Stimulated activated CD8-positive, alpha-beta memory T cell treated with anti-CD3 and anti-CD28 coated beads, Interleukin-15, amount 100 ng/mL, for 48 hours (primary cell): ENCODE measurements at regions not wholly inside any gene's neighbourhood (a gene's known extent, or its start where the extent isn't known, plus 50 kb on each side); places are given as distances from the start of the nearest gene placed in this dataset.
"Not testable (repeated sequence)": the region's sequence is repeated elsewhere in the genome, so short reads cannot be mapped to it uniquely, and the experiment has no call there.

Source experiments
- DNase-seq, 2 donors: peaks; one replicate each; pipeline ENCODE4 v3.0.0-alpha.2; 2020; ENCODE audit warnings: low read depth in 2 of 2

DNA sequence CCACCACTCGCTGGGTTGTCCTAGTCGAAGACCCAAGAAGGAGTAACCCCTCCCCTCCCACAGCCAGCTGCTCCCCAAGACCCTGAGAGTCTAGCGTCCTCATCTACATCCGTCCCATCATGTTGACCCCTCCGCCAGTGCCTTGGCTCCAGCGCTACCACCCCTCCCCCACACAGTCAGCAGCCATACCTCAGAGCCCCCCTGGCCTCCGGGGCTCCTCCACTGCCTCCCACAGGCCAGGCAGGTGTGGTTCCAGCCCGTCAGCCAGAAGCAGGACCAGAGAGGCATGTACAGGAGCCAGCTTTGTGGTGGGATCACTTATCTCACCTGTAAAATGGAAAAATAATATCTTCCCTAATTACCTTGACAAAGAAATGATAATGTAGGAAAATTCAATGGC lies 51.5 kb upstream of the PHF21B start:
- no peak for DNase-seq

DNA sequence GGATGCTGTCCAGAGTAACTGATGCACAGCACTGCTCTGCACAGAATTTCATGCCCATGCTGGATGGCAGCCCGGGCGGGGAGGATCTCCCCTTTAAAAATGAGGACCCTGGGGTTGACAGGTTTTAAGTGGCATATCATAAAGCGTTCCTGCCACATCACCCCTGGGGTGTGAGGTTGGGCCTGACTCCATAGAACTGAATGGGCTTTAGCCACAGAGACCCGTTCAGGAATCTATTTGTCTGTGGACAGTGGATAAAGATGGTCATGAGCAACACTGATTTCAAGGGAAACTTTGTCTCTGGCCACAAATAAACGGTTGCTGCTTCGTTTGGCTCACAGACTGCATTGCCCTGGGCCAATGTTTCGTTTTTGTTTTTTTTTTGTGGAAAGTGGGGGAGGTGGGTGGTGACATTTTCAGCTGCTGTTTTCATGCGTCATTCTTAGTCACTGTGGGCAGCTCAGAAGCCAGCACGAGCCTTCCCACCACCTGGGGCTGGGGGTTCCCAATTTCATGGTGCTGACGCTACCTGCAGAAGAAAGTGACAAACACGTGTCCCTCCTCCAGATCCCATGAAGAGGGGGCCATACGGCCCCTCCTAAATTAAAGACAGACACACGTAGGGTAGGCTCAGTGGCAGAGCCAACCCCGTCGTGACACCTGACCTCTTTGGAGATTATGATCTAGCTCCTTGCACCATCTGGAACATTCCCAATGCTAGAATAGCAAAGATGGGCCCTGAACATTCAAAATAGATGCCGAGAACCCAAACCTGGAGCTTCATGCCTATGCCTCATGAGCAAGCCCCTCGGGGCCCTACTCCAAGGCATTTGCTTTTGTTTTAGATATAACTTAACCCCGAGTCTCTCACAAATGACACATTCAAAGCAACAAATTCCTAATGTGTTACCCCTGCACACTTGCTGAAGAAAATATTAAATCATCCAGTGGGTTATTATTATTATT lies 54.8 kb upstream of the PHF21B start:
- DNase-seq = peak; percentile 58 to 66

DNA sequence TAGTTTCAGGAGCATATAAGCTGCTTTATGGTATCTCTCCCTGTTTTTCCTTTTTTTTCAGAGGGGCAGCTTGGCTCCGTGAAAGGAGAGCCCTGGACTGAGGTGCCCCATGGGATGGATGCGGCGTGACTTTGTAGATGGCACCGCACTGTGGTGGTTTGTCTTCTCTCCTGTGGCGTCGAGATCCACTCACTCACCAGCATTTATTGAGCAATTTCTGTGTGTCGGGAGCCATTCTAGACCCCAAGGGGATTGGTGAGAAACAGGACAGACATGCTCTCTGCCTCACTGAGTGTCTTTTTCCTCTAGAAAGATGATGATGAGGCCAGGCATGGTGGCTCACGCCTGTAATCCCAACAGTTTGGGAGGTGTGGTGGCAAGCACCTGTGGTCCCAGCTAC lies 55.9 kb upstream of the PHF21B start:
- DNase-seq = no peak

DNA sequence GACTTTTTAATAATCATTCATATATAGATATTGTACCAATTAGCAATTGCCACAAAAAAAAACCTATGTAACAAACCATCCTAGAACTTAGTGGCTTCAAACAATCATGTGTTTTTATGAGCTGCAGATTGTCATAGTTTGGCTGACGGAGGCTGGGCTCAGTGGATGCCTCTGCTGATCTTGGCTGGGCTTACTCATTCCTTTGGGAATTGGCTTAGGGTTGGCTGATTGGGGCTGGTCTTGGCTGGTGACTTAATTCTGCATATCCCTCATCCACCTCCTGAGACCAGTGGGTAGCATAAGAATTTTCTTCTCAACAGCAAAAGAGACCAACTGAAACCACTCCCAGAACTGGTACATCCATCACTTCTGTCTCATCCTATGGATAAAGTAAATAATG lies 57.9 kb upstream of the PHF21B start:
- DNase-seq = no peak

DNA sequence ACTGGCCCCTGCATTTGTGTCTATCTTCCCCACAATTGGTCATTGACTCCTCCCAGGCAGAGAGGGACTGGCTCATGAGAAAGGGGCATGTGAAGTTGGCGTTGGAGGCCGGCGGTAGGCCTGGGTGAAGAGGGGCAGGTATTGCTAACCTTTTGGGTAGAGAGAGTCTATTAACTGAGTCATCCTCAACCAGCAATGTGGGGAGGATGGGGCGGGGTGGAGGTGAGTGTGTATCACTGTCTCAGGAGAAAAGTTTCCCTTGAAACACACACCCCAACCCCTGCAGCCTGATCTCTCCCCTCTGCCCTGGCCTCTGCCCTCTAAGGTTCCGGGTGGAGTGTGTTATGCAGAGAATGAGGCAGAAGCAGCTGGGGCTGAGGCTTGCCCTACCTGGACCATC lies 60.1 kb upstream of the PHF21B start:
- DNase-seq = peak; percentile 17 to 32

DNA sequence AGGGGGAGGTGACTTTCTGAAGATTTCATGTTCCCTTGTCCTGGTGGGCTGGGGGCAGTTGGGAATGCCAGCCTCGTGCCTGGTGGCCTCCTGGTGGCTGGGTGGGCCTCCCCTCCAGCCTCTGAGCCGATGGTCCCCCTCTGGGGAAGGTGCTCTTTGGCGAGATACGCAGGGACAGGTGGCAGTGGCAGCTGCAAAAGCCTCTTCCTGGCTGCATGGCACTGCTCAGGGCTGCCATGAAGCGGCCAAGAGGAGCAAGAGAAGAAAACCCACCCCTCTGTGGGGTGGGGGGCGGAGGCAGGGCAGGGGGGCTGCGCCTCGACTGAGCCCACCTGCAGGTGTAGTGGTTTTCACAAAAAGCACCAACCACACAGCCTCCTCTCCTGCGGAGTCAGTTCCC lies 61.8 kb upstream of the PHF21B start:
- DNase-seq = no peak

DNA sequence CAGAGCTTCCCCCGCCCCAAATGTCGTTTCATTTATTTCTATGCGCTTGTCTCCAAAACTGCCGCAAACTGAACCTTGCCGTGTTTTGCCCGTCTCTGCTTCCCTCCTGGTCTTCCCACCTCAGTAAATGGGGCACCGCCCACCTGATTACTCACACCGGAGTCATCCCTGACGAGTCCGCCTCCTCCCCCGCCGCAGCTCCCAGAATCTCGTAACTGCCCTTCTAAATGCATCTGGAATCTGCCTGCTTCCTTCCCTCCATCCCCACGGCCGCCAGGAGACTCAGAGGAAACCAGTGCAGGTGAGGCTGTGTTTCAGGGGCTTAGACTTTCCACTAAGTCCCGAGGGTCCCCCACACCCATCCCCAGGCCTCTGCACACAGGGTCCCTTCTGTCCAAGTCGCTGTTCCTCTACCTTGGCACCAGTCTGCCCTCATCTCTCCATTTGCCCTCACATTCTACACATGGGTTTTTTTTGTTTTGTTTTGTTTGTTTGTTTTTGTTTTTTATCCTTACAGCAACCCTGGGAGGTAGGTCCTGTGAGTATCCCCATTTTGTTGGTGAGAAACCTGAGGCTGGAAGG lies 62.6 kb upstream of the PHF21B start:
- no peak for DNase-seq

DNA sequence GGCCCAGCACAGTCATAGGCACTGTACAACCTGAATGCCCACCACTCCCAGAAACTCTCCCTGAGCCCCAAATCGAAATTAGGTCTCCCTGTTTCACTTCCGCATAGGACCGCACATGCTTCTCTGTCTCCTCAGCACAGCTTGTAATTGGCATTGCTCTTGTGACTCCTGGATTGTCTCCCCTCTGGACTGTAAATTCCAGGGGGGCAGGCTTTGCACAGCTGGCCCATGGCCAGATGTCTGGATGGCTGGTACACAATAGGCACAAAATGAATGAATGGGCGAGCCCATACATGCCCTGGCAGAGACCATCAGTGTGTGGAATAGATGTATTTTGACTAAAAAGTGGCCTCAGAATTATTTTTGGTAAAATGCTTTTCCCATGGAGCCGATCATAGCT lies 63.3 kb upstream of the PHF21B start:
- DNase-seq = no peak

DNA sequence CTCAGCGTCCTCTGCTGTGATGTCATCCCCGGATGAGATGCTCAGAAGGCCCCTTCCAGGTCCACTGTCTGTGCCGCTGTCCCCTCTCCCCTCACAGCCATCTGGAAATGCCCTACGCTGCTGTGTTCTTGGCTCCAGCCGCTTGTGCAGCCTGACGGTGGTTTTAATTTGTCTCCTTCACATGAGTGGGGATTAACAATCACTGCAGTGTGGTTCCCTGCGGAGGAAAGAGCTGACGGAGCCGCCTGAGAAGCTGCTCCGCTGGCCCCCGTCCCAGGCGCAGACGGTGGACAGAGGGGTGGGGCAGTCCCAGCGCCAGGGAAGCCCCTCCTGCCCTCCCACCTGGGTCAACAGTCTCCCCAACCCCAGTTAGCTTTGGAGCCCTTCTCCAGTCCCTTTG lies 67.5 kb upstream of the PHF21B start:
- DNase-seq = no peak

DNA sequence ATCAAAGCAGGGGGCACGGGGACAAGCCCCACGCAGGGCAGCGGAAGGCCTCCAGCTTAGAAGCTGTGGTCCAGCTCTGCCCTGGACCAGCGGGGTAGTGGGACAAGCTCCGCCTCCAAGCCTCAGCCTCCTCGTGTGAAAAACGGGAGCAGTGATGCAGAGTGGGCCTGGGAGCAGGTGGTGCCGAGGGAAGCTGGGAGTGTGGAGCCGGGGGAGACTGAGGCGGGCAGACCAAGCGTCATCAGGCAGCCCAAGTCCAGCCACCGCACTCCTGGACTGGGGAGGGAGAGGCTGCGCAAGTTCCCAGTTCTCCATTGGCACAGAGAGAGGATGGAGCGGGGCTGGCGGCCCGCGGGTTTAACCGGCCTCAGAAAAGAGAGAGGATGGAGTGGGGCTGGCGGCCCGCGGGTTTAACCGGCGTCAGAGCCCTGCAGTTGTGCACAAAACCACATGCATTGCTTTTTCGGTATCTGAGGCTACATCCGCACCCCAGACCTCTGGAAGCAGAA lies 68.1 kb upstream of the PHF21B start:
- no peak for DNase-seq

DNA sequence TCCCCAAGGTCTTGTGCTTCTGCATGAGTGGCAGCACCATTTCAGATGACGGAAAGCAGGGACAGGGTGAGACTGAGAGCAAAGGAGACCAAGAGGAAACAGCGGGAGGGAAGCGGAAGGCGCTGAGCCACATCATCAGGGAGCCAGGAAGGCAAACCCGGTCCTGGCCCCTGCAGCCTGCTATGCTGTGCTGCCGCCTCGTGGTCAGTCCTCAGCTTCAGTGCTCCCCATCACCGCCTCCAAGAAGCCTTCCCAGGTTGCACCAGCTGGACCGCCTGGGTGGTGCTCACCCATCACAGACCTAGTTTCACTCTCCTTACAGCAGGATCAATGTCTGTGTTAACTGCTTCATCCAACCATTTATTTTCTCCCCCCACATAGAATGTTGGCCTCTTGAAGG lies 73.0 kb upstream of the PHF21B start:
- no peak for DNase-seq

DNA sequence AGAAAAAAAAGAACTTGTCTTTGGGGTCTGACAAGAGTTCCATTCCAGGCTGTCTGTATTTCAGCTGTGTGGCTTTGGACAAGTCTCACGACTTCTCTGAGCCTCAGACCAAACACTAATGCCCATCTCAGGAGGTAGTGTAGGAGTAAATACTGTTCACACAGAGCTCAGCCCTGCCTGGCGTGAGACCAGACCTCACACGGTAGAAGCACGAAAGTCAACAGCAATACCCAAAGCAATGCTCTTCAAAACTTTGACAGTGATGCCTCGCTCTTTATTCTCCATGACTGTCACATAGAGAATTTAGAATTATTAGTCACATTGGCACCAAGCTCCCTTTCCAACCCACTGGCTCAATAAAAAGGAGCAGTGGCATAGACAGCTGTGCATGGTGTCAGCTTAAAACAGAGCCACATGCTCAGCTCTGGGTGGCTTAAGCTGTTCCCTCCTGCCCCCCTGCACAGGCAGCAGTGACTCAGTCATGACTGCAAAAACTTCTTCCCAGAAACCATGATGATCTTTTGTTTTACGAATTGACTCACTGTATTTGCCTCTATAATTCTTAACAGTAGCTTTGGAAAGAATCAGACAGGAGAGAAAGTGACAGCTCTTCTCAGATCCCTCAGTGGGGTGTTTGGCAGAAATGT lies 74.0 kb upstream of the PHF21B start:
- peak in 1 of 2 donors; percentile 46 for DNase-seq

DNA sequence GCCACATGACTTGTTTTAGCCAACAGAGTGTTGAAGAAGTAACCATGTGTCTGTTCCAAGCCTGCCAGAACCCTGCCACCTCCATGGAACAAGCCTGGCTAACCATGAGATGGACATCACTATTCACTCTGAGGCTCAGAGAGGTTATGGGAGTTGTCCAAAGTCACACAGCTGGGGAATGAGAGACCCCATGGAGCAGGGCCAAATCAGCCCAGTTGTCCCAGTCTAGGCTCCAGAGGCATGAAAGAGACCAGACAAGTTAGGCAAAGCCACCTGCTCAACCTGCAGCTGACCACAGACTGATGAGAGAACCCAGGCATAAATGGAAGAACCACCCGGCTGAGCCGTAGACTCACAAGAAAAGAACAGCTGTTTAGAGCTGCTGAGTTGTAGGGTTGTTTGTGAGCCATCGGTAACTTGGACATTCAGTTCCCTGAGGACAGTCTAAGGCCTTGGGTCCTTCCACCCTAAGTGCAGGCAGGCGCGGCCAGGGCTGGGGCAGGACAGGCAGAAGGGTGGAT lies 74.7 kb upstream of the PHF21B start:
- no peak for DNase-seq

DNA sequence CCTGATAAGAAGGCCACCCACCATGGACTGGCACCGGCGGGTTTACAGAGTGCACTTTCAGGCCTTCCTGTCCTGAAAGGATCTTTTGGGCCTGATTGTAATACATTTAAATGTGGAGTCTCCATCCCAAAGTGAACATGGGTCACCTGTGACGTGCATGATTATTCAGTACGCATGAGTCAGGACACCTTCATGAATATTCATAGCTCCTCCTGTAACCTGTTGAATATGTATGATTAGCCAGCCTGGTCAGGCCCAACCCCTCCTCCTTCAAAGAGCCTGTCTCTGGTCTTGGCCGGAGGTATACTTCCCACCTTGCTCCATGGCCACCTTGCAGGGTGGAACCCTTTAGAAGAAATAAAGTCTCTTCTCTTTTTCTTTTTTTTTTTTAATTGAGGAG lies 75.9 kb upstream of the NUP50 start:
- no peak for DNase-seq

DNA sequence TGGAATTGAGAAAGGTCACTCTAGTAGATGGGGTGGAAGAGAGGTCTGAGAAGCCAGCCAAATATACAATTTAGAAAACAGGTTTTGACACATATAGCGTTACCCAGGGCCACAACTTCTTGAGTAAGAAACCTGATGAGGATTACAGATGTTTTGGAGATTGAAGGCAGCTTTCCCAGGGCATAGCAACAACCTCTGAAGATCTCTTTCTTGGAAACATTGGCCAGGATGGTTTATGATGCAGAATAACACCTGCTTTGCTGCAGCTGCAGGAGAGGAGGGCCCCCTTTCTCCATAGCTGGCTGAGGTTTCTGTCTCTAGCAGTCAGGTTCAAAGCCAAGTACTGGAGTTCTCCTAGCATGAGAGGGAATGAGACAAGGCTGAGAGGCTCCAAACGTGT lies 75.1 kb upstream of the NUP50 start:
- DNase-seq = no peak

DNA sequence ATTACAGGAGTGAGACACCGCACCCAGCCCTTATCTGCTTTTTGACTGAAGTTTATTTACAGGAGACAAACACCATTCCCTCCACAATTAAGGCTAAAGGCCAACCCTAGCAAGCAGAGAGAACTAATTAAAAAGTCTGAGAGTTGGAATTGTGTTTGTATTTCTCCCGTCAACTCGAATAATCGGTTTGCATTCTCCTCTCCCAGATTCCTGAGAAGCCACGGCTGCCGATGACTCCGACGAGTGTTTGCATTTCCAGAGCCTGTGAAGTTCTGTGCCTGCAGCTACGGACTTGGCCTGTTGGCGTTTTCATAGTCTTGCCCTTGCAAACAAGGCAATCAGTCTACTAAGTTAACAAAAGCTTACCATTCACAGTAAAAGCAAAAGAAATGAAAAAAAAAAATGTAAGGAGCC lies 73.2 kb upstream of the NUP50 start:
- no peak for DNase-seq

DNA sequence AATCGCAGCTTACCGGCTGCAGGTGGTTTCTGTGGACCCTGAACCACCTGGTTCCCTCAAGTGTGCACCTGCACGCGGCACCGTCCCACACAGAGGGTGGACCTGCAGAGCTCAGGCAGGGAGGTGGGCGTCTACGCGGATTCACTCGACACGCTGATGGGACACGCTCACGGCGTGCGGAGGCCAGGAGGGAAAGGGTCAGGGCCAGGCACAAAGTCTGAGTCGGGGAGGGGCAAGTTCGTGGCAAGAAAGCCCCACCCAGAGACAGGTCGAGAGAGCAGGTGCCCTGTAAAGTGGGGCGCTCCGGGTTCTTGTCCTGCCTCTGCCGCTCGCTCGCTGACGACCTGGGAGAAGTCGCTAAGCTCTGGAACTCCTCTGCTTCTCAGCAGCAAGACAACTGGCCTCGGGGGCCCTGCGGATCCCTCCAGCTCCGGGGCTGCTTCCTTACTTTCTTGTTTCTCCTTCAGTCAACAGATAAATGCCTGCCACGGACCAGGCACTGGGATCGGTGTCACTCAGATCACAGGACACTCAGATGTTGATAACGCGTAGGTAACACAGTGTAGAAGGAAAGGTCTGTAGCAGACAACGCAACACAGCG lies 72.4 kb upstream of the NUP50 start:
- no peak for DNase-seq

DNA sequence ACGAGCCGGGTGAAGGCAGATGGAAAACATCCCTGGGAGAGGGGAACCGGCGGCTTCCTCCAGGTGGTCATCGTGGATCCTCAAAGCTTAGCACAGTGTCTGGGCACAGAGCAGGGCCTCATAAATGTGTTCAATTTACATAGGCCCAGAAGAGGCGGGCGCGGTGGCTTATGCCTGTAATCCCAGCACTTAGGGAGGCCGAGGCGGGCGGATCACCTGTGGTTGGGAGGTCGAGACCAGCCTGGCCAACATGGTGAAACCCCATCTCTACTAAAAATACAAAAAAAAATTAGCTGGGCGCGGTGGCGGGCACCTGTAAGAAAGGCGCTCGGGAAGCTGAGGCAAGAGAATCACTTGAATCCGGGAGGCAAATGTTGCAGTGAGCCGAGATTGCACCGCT lies 71.8 kb upstream of the NUP50 start:
- DNase-seq = not testable (repeated sequence)

DNA sequence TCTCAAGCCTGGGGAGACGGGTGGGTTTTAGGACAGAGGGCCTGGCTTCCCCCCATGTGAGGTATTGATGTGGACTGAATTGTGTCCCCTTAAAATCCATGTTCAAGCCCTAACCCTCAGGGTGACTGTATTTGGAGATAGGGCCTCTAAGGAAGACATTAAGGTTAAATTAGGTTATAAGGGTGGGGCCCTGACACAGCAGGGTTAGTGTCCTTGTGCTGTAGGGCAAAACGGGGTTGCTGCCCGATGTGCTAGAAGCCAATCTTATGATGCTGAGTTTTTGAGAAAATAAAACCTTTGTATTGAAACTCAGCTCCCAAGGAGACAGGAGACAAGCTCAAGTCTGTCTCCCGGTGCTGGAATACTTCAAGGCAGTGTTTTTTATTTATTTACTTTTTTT lies 71.1 kb upstream of the NUP50 start:
- no peak for DNase-seq

DNA sequence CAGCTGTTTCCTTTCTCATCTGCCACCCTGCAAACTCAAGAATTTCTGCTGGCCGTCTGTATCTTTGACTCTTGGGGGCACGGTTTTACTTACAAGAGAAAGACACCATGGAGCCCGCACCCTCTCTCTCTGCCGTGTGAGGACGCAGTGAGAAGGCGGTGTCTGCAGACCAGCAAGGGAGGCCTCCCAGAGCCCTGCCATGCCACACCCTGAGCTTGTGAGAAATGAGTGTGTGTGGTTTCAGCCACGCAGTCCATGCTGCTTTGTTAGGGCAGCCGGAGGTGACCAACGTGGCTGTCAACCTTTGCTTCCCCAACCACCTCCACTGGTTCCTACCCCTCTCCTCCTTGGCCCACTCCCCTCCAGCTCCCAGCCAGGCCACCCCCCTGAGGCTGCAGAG lies 70.1 kb upstream of the NUP50 start:
- no peak for DNase-seq

DNA sequence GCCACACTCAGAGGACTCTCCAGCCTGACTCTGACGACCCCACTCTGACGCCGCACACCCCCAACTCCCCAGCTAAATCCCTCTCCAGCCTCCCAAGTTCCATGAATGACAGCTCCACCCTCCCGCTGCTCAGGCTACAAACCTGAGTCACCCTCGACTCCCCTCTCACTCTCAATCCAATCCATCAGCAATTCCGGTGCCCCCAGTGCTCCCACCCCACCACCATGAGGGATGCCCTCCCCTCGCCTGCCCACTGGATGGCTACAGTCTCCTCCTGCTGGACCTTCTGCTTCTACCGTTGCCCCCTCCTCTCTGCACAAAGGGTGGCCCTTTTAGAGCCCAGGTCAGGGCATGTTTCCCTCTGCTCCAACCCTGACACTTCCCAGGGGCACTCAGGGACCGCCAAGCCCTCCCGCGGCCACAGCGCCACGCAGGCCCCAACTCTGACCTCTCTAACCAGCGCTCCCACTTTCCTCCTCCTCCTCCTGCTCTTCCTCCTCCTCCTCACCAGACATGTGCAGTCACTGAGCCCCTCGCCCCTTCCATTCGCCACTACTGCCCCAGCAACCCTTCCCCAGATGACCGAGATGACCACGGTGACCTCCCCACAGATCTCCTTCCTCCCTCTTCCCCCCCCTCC lies 69.5 kb upstream of the NUP50 start:
- no peak for DNase-seq

DNA sequence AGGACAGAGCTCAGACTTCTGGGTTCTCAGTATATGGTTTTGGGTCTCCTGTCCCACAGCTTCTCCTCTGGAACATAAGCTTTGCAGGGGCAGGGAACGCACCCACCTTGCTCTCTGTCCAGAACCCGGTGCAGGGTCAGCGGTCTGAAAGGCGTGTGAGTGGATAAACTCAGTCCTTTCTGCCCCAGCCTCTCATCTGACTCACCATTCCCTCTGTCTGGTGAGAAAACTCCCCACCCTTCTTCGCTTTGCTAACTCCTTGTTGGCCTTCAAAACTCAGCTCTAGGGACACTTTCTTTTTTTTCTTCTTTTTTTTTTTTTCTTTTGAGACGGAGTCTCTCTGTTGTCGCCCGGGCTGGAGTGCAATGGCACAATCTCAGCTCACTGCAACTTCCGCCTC lies 68.9 kb upstream of the NUP50 start:
- DNase-seq = no peak
